GM12878 (cell line): ENCODE measurements at regions not wholly inside any gene's neighbourhood (a gene's known extent, or its start where the extent isn't known, plus 50 kb on each side); places are given as distances from the start of the nearest gene placed in this dataset.

Experiments
- ATAC-seq: fragments of 200-7000 bp; cut with Tn5 transposase; 3 replicates; pipeline ENCODE4 v1.9.1; 2020; ENCODE audit warnings: mild to moderate bottlenecking, moderate library complexity
- BruUV-seq: library from RNA; stranded (reverse); fragments of 400-500 nt; replicated peaks from 2 replicates; lab custom pipeline; 2021; lab: Mats Ljungman, UMichigan
- CTCF ChIA-PET: fragments of 300-600 bp; sonication (Branson Sonifier 250); formaldehyde crosslinking; extraction: SDS; loops from one replicate; lab custom pipeline; 2021; ENCODE audit warnings: inconsistent platforms; lab: Yijun Ruan, JAX
- POLR2A ChIA-PET: fragments of 350-600 bp; formaldehyde crosslinking; extraction: SDS; loops from one replicate; lab custom pipeline; 2021; ENCODE audit warnings: inconsistent platforms; lab: Charles Lee
- RAD21 ChIA-PET: fragments of 300-600 bp; sonication (Branson Sonifier 250); formaldehyde crosslinking; loops from one replicate; lab custom pipeline; 2023; ENCODE audit warnings: antibody characterized with exemption; ENCODE audit not compliant: unreplicated experiment; lab: Charles Lee
- SMC1A ChIA-PET: fragments of 300-600 bp; sonication (Branson Sonifier 250); formaldehyde crosslinking; loops from one replicate; lab custom pipeline; 2023; ENCODE audit not compliant: unreplicated experiment, uncharacterized antibody; lab: Charles Lee
- DNase-seq: peaks from one replicate; pipeline ENCODE4 v3.0.0-alpha.2; 2011; ENCODE audit warnings: low read depth, low spot score
- FAIRE-seq: peaks from 3 replicates; lab custom pipeline; 2011; peaks lifted over from hg19 to GRCh38; lab: Jason Lieb, UNC
- H2AFZ ChIP-seq: 2 replicates; pipeline ENCODE4 v1.6.0; 2011; ENCODE audit warnings: low read depth, low read length, control low read depth; ENCODE audit not compliant: control insufficient read depth
- H3K27ac ChIP-seq: 2 replicates; pipeline ENCODE4 v1.5.1; 2011; ENCODE audit warnings: control low read depth; ENCODE audit not compliant: control insufficient read depth, insufficient read depth
- H3K27me3 ChIP-seq, 2 experiments: replicated peaks in 1 of 2; 2 replicates each; pipeline versions ENCODE4 v1.6.0 to v1.6.1; 2011; ENCODE audit warnings: low read length in 1 of 2; ENCODE audit not compliant: control insufficient read depth in 2 of 2, insufficient read depth in 2 of 2
- H3K36me3 ChIP-seq, 2 experiments: 2 replicates each; pipeline ENCODE4 v1.5.1; 2011; ENCODE audit warnings: low read length in 1 of 2; ENCODE audit not compliant: control insufficient read depth in 2 of 2, insufficient read depth in 2 of 2
- H3K4me1 ChIP-seq: 2 replicates; pipeline ENCODE4 v1.6.1; 2011; ENCODE audit warnings: mild to moderate bottlenecking, low read length, moderate library complexity, mixed read lengths; ENCODE audit not compliant: control insufficient read depth, insufficient read depth
- H3K4me2 ChIP-seq: 2 replicates; pipeline ENCODE4 v1.6.0; 2011; ENCODE audit warnings: control low read depth; ENCODE audit not compliant: control insufficient read depth, insufficient read depth
- H3K4me3 ChIP-seq: fragments of 200-600 bp; sonication (generic); 2 replicates; pipeline ENCODE4 v1.5.1; 2016
- H3K79me2 ChIP-seq: 2 replicates; pipeline ENCODE4 v1.6.0; 2011; ENCODE audit warnings: low read length; ENCODE audit not compliant: control insufficient read depth, insufficient read depth
- H3K9ac ChIP-seq: 2 replicates; pipeline ENCODE4 v1.8.0; 2011; ENCODE audit warnings: low read length, control low read depth, mixed read lengths; ENCODE audit not compliant: control insufficient read depth, insufficient read depth
- H3K9me3 ChIP-seq: replicated peaks from 3 replicates; pipeline ENCODE4 v1.5.1; 2011; ENCODE audit warnings: mild to moderate bottlenecking, low read length; ENCODE audit not compliant: control insufficient read depth, insufficient read depth
- H4K20me1 ChIP-seq: 2 replicates; pipeline ENCODE4 v1.6.0; 2011; ENCODE audit not compliant: control insufficient read depth, insufficient read depth
- ATF7 ChIP-seq: fragments of 450-650 bp; IDR thresholded peaks from 2 replicates; pipeline ENCODE4 v1.6.1; 2016; ENCODE audit warnings: low read depth, mild to moderate bottlenecking
- CREB1 ChIP-seq: IDR thresholded peaks from 2 replicates; pipeline ENCODE4 v1.6.1; 2012; ENCODE audit warnings: low read depth, mild to moderate bottlenecking, inconsistent platforms
- FOXM1 ChIP-seq: IDR thresholded peaks from 2 replicates; pipeline ENCODE4 v1.6.1; 2012; ENCODE audit warnings: low read depth, mild to moderate bottlenecking, inconsistent platforms, low read length, moderate library complexity
- HDAC2 ChIP-seq: fragments of 200-600 bp; sonication (generic); IDR thresholded peaks from 2 replicates; pipeline ENCODE4 v1.6.1; 2017
- NBN ChIP-seq: fragments of 450-650 bp; IDR thresholded peaks from 2 replicates; pipeline ENCODE4 v1.6.1; 2016
- RCOR1 ChIP-seq: conservative IDR thresholded peaks from 2 replicates; pipeline ENCODE4 v1.6.1; 2012; ENCODE audit warnings: low read depth, low read length, improper control_type of control experiment
- RUNX3 ChIP-seq: IDR thresholded peaks from 2 replicates; pipeline ENCODE4 v1.6.1; 2012; ENCODE audit warnings: low read length, inconsistent platforms
- SIN3A ChIP-seq: IDR thresholded peaks from 2 replicates; pipeline ENCODE4 v1.6.1; 2012; ENCODE audit warnings: low read depth, low read length, improper control_type of control experiment
- YY1 ChIP-seq: IDR thresholded peaks from 2 replicates; pipeline ENCODE4 v1.6.1; 2011; ENCODE audit warnings: low read depth, mild to moderate bottlenecking, low read length
- WGBS: methylation state at CpG from one replicate; pipeline ENCODE4 v1.1.6; 2016; ENCODE audit warnings: low lambda C conversion rate; ENCODE audit not compliant: insufficient replicate concordance, insufficient coverage; ENCODE audit errors: missing lambda C conversion rate; 5-methylcytosine and 5-hydroxymethylcytosine counted together
- in situ Hi-C: fragments of 300-500 bp; cut with MboI; formaldehyde crosslinking; loops from 9 replicates; pipeline ENCODE4 v1.14.3; 2018; ENCODE audit warnings: mixed read lengths
- intact Hi-C: fragments of 100-400 bp; cut with micrococcal nuclease; formaldehyde crosslinking; loops from one replicate; pipeline ENCODE4 v1.14.2; 2022; ENCODE audit not compliant: unreplicated experiment
- TF ChIP-seq, protein P1 (sequence below): fragments of 150-350 bp; IDR thresholded peaks from 2 replicates; pipeline ENCODE4 v1.6.1; 2016; ENCODE audit warnings: low read depth, low read length
- TF ChIP-seq, protein P2 (sequence below): fragments of 450-650 bp; IDR thresholded peaks from 2 replicates; pipeline ENCODE4 v1.6.1; 2017; ENCODE audit warnings: antibody characterized with exemption, mild to moderate bottlenecking, moderate library complexity

DNA sequence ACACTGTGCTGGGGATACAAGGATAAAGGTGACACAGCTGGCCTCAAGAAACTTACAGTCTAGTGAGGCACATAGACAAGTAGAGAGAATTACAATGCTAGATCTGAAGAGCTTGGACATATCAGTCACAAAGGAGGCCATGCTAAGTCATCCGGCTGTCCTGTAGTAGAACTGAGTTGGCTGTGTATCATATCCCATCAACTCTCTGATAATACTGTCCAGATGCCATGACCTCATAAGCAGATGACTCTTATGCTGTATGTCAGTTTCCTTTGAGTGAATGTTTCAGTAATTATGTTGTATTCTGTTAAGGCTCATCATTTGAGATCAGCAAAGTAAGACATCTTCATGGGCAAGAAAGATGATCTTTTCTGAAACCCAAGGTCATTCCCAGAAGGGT, 442.9 kb downstream of the MID1IP1 start:
- Histone ChIP-seq H3K79me2 (no peaks in the 10 kb centered on the region), H3K36me3 (no peaks in the 10 kb centered on the region), H3K9ac (no peak overlapping the region), H2AFZ (no peak overlapping the region), H3K4me2 (no peak overlapping the region), H3K4me3 (no peak overlapping the region), H3K9me3 (no peaks in the 10 kb centered on the region; the same call in 2 of the 3 replicates), H4K20me1 (no peaks in the 10 kb centered on the region), H3K4me1 (peaks cover 2% of the 10 kb centered on the region; the same call in 1 of the 2 replicates), H3K27me3 (no peaks in the 10 kb centered on the region; a peak in 1 of 4 replicates), H3K27ac (no peak overlapping the region)
- intact Hi-C loops (loop anchor here (5.0 kb wide), 2 partner anchors 82 to 257 kb away; no protein-coding TSS in a partner anchor), in situ Hi-C loops (loop anchor here (5.0 kb wide), 1 partner anchor 487 kb away; no protein-coding TSS in a partner anchor)
- ChIA-PET SMC1A (interaction anchor here (0.7 kb wide), 1 partner anchor 47 kb away, joined by 4 read pairs; no protein-coding TSS in a partner anchor), RAD21 (interaction anchor here (0.7 kb wide), 1 partner anchor 86 kb away, joined by 3 read pairs; no protein-coding TSS in a partner anchor), CTCF (interaction anchor here (4.5 kb wide), 1 partner anchor 109 kb away, joined by 35 read pairs; no protein-coding TSS in a partner anchor), POLR2A (no interaction called here)
- no TSS peak for BruUV-seq
- no peak for FAIRE-seq
- ATAC-seq, result no peak
- 84% methylated on average over 1 of the region's 1 CpG for WGBS
- DNase-seq, result no peak
- TF ChIP-seq RCOR1, result no peak
- TF ChIP-seq, protein P1, sequence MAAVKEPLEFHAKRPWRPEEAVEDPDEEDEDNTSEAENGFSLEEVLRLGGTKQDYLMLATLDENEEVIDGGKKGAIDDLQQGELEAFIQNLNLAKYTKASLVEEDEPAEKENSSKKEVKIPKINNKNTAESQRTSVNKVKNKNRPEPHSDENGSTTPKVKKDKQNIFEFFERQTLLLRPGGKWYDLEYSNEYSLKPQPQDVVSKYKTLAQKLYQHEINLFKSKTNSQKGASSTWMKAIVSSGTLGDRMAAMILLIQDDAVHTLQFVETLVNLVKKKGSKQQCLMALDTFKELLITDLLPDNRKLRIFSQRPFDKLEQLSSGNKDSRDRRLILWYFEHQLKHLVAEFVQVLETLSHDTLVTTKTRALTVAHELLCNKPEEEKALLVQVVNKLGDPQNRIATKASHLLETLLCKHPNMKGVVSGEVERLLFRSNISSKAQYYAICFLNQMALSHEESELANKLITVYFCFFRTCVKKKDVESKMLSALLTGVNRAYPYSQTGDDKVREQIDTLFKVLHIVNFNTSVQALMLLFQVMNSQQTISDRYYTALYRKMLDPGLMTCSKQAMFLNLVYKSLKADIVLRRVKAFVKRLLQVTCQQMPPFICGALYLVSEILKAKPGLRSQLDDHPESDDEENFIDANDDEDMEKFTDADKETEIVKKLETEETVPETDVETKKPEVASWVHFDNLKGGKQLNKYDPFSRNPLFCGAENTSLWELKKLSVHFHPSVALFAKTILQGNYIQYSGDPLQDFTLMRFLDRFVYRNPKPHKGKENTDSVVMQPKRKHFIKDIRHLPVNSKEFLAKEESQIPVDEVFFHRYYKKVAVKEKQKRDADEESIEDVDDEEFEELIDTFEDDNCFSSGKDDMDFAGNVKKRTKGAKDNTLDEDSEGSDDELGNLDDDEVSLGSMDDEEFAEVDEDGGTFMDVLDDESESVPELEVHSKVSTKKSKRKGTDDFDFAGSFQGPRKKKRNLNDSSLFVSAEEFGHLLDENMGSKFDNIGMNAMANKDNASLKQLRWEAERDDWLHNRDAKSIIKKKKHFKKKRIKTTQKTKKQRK, result no peak

DNA sequence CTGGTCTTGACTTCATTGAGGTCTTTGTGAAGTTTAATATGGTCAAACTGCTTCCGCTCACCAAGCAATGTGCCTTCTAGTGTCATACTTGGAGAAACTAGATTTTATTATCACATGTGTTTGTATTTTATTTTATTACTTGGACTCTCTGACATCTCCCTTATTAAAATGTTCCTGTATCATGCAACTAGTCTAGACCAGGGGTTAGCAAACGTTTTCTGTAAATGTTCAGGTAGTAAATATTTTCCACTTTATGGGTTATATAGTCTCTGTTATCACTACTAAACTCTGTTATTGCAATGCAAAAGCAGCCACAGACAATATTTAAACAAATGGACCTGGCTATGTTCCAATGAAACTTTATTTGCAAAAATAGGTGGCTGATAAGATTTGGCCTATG, 443.8 kb downstream of the MID1IP1 start:
- in situ Hi-C loops, result no loop called here
- 50% methylated on average over 2 of the region's 2 CpGs for WGBS

More for the DNA sequence above, 443.8 kb downstream of the MID1IP1 start:
- ChIA-PET POLR2A (no interaction called here), CTCF (no interaction called here), RAD21 (no interaction called here), SMC1A (interaction anchor here (0.7 kb wide), 1 partner anchor 48 kb away, joined by 4 read pairs; no protein-coding TSS in a partner anchor)
- H3K9ac ChIP-seq, result no peak overlapping the region
- ATAC-seq, result no peak
- no peak overlapping the region for H3K27ac ChIP-seq
- H3K4me3 ChIP-seq, result no peak overlapping the region
- H3K27me3 ChIP-seq, result peaks cover 0 to 3% of the 10 kb centered on the region in 2 experiments; a peak in 1 of 4 replicates
- TF ChIP-seq, protein P2, sequence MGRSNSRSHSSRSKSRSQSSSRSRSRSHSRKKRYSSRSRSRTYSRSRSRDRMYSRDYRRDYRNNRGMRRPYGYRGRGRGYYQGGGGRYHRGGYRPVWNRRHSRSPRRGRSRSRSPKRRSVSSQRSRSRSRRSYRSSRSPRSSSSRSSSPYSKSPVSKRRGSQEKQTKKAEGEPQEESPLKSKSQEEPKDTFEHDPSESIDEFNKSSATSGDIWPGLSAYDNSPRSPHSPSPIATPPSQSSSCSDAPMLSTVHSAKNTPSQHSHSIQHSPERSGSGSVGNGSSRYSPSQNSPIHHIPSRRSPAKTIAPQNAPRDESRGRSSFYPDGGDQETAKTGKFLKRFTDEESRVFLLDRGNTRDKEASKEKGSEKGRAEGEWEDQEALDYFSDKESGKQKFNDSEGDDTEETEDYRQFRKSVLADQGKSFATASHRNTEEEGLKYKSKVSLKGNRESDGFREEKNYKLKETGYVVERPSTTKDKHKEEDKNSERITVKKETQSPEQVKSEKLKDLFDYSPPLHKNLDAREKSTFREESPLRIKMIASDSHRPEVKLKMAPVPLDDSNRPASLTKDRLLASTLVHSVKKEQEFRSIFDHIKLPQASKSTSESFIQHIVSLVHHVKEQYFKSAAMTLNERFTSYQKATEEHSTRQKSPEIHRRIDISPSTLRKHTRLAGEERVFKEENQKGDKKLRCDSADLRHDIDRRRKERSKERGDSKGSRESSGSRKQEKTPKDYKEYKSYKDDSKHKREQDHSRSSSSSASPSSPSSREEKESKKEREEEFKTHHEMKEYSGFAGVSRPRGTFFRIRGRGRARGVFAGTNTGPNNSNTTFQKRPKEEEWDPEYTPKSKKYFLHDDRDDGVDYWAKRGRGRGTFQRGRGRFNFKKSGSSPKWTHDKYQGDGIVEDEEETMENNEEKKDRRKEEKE, result no peak
- TF ChIP-seq FOXM1, result no peak
- TF ChIP-seq SIN3A, result no peak
- no peak for TF ChIP-seq CREB1
- no peak for TF ChIP-seq RUNX3
- no peak for TF ChIP-seq ATF7
- TF ChIP-seq HDAC2, result no peak
- no peak for TF ChIP-seq YY1
- no peak for TF ChIP-seq NBN
- no TSS peak for BruUV-seq
- intact Hi-C loops, result no loop called here
- DNase-seq, result no peak
- no peaks in the 10 kb centered on the region for H4K20me1 ChIP-seq
- H2AFZ ChIP-seq, result no peak overlapping the region
- H3K4me1 ChIP-seq, result no peaks in the 10 kb centered on the region
- no peak overlapping the region for H3K4me2 ChIP-seq
- H3K36me3 ChIP-seq, result no peaks in the 10 kb centered on the region
- H3K9me3 ChIP-seq, result no peaks in the 10 kb centered on the region
- FAIRE-seq, result no peak
- H3K79me2 ChIP-seq, result no peaks in the 10 kb centered on the region
